ENCODE measurements at regions not wholly inside any gene's neighbourhood (a gene's known extent, or its start where the extent isn't known, plus 50 kb on each side); places are given as distances from the start of the nearest gene placed in this dataset.

DNA sequence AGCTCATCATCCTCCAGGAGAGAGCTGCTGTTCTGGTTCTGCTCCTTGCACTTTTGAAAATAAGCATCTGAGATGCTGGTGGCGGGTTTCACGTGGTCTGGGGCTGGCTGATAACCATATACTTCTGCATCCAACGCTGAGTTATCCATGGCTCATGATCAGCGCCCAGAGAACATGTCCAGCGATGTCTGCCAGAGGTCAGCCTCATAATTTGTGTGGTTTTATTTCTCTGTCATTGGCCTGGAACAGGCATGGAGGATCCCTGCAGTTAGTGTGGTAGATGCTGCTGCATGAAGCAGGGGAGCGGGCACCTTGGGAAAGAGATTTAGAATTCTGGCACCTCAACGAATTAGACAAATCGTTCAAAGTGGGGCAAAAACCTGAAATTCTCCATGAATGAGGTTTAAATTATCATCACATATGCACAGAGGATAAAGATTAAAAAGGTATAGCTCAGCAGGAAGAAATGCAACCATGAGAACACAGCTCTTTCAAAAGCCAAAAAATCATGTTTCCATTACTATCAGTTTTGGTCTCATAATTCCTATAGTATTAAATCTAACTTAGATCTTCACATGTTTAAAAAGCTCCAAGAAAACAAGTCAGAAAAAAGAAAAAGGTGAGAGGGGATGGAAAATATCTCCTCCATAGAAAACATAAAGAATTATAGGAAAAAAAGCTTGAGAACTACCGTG is 157.2 kb downstream of the SOD2 start:
- TF ChIP-seq EZH2phosphoT487 (IDR thresholded peaks at IDR 0.05; ENCODE audit: low read depth, severe bottlenecking, unreplicated experiment) (no peak), EZH2 (IDR thresholded peaks at IDR 0.05; ENCODE audit: borderline replicate concordance) (no peak)
- TF ChIP-seq, protein P1, sequence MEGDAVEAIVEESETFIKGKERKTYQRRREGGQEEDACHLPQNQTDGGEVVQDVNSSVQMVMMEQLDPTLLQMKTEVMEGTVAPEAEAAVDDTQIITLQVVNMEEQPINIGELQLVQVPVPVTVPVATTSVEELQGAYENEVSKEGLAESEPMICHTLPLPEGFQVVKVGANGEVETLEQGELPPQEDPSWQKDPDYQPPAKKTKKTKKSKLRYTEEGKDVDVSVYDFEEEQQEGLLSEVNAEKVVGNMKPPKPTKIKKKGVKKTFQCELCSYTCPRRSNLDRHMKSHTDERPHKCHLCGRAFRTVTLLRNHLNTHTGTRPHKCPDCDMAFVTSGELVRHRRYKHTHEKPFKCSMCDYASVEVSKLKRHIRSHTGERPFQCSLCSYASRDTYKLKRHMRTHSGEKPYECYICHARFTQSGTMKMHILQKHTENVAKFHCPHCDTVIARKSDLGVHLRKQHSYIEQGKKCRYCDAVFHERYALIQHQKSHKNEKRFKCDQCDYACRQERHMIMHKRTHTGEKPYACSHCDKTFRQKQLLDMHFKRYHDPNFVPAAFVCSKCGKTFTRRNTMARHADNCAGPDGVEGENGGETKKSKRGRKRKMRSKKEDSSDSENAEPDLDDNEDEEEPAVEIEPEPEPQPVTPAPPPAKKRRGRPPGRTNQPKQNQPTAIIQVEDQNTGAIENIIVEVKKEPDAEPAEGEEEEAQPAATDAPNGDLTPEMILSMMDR (IDR thresholded peaks at IDR 0.05; ENCODE audit: poor library complexity), result no peak
- H4K20me1 ChIP-seq (ENCODE audit: insufficient read depth, poor library complexity, severe bottlenecking), result no peaks in the 10 kb centered on the region
- 92% methylated on average over 9 of the region's 9 CpGs for WGBS (ENCODE audit: low lambda C conversion rate, missing lambda C conversion rate)

DNA sequence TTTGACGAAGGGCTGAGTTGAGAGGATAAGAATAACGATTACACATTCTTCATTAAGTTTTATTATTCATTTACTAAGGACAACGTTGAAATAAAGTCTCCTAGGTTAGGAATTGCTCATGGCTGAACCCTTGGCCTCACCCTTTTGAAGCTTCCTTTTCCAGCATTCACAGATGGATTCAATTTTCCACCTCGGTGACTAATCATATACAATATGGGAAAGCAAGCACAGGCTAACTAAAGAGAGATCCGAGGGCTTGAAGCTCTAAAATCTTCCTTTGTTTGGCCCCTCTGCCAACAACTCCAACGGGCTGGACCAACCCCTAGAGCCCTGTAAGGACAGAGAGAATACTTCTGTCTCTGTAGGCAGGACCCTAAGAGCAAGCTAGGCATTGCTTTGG is 159.5 kb downstream of the SOD2 start:
- Histone ChIP-seq H3K27ac (no peak overlapping the region), H3K79me2 (no peaks in the 10 kb centered on the region), H3K4me2 (no peak overlapping the region), H3K27me3 (peaks cover 5% of the 10 kb centered on the region), H3K9me2 (replicated peaks; ENCODE audit: insufficient read depth) (no peaks in the 10 kb centered on the region), H3K4me1 (ENCODE audit: insufficient read depth) (no peaks in the 10 kb centered on the region), H3K9me3 (ENCODE audit: low read depth) (no peaks in the 10 kb centered on the region), H3K36me3 (replicated peaks; ENCODE audit: insufficient read depth, low read depth) (no peaks in the 10 kb centered on the region), H2AFZ (no peak overlapping the region), H3K4me3 (no peak overlapping the region), H4K20me1 (ENCODE audit: insufficient read depth, poor library complexity, severe bottlenecking) (no peaks in the 10 kb centered on the region)
- WGBS (ENCODE audit: low lambda C conversion rate, missing lambda C conversion rate), result 51% methylated on average over 6 of the region's 6 CpGs
- no peak for TF ChIP-seq EZH2 (IDR thresholded peaks at IDR 0.05; ENCODE audit: borderline replicate concordance)
- TF ChIP-seq, protein P1 (IDR thresholded peaks at IDR 0.05; ENCODE audit: poor library complexity), result no peak
- TF ChIP-seq EZH2phosphoT487 (IDR thresholded peaks at IDR 0.05; ENCODE audit: low read depth, severe bottlenecking, unreplicated experiment), result no peak
- no peak for DNase-seq (ENCODE audit: low spot score)

More for the DNA sequence above, 157.2 kb downstream of the SOD2 start:
- Histone ChIP-seq H3K27me3 (peaks cover 13% of the 10 kb centered on the region), H3K9me3 (ENCODE audit: low read depth) (no peaks in the 10 kb centered on the region), H3K36me3 (replicated peaks; ENCODE audit: insufficient read depth, low read depth) (no peaks in the 10 kb centered on the region), H3K4me2 (no peak overlapping the region), H3K27ac (no peak overlapping the region), H3K4me1 (ENCODE audit: insufficient read depth) (no peaks in the 10 kb centered on the region), H3K4me3 (no peak overlapping the region), H3K79me2 (no peaks in the 10 kb centered on the region), H3K9me2 (replicated peaks; ENCODE audit: insufficient read depth) (no peaks in the 10 kb centered on the region), H2AFZ (no peak overlapping the region)
- no peak for DNase-seq (ENCODE audit: low spot score)

DNA sequence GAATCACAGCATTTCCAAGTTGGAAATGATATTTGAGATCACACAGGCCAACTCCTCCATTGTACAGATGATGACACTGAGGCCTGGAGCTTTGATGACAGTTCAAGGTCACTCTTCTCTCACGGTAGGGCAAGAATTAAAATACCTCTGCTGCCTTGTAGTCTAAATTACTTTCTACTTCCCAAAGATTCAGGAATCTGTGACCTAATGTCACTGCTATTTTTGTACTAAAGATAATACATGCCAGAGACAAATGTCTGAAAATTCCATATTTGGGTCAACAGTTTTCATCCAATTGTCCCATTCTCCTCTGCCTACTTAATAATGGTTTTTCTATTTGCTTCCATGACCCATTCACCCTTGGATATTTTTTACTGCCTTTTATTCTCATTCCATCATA is 160.0 kb downstream of the SOD2 start:
- Histone ChIP-seq H3K9me3 (ENCODE audit: low read depth) (no peaks in the 10 kb centered on the region), H4K20me1 (ENCODE audit: insufficient read depth, poor library complexity, severe bottlenecking) (no peaks in the 10 kb centered on the region), H2AFZ (no peak overlapping the region), H3K79me2 (no peaks in the 10 kb centered on the region), H3K4me2 (no peak overlapping the region), H3K9me2 (replicated peaks; ENCODE audit: insufficient read depth) (no peaks in the 10 kb centered on the region), H3K27ac (no peak overlapping the region), H3K27me3 (peaks cover 5% of the 10 kb centered on the region), H3K36me3 (replicated peaks; ENCODE audit: insufficient read depth, low read depth) (no peaks in the 10 kb centered on the region), H3K4me3 (no peak overlapping the region), H3K4me1 (ENCODE audit: insufficient read depth) (no peaks in the 10 kb centered on the region)
- TF ChIP-seq EZH2phosphoT487 (IDR thresholded peaks at IDR 0.05; ENCODE audit: low read depth, severe bottlenecking, unreplicated experiment), result no peak
- no peak for TF ChIP-seq EZH2 (IDR thresholded peaks at IDR 0.05; ENCODE audit: borderline replicate concordance)
- TF ChIP-seq, protein P1 (IDR thresholded peaks at IDR 0.05; ENCODE audit: poor library complexity), result no peak
- 88% methylated on average over 1 of the region's 1 CpG for WGBS (ENCODE audit: low lambda C conversion rate, missing lambda C conversion rate)
- no peak for DNase-seq (ENCODE audit: low spot score)

Data from hepatocyte (in vitro differentiated cells).